SKM-1 (cell line): ENCODE measurements at regions not wholly inside any gene's neighbourhood (a gene's known extent, or its start where the extent isn't known, plus 50 kb on each side); places are given as distances from the start of the nearest gene placed in this dataset.

ENCODE experiments used
- DNase-seq: peaks from one replicate; lab custom pipeline; 2025; ENCODE audit not compliant: unreplicated experiment; lab: John Stamatoyannopoulos, UW

GRCh38 chr4:151829309-151829708, 68.5 kb upstream of the GATB start:
- no peak for DNase-seq

DNA sequence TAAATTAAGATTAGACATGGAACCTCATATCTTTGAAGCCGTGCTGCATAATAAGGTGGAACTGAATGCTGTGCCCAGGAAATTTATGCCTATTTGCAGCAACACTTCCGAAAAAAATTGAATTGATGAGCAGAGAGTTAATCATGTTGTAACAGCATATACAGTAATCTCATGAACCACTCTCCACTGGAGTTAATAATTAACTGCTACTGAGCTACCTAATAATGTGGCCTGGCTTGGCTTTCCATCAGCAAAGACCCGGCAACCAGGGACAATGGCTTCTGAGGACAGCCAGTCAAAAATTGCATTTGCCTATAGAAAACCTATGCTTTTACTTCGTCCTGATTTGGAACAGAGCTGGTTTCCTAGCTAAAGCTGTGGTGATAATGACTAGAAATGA, 63.8 kb upstream of the GATB start:
- no peak for DNase-seq

- DNase-seq: no peak
Measured at GRCh38 chr4:151822331-151822730, 61.5 kb upstream of the GATB start.

DNA sequence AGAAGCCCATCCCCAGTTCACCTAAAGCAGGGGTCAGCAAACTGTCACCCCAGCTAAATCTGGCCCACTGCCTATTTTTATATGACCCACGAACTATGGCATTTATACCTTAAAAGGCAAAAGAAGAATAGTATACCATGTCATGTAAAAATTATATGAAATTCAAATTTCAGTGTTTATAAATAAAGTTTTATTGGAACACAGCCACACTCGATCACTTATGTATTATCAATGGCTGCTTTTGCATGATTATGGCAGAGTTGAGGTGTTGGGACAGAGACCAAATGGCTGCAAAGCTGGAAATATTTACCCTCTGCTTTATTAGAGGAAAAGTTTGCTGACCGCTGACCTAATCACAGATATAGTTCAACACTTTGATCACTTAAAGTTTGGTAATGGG, 59.2 kb upstream of the GATB start:
- DNase-seq: no peak

GRCh38 chr4:151811403-151811802, 50.6 kb upstream of the GATB start:
- no peak for DNase-seq
